ENCODE measurements at regions not wholly inside any gene's neighbourhood (a gene's known extent, or its start where the extent isn't known, plus 50 kb on each side); places are given as distances from the start of the nearest gene placed in this dataset.

GRCh38 chr18:57243624-57244179 is 96.8 kb downstream of the BOD1L2 start:
- TF ChIP-seq POLR2A (IDR thresholded peaks at IDR 0.05) = no peak
- TF ChIP-seq, protein P1, sequence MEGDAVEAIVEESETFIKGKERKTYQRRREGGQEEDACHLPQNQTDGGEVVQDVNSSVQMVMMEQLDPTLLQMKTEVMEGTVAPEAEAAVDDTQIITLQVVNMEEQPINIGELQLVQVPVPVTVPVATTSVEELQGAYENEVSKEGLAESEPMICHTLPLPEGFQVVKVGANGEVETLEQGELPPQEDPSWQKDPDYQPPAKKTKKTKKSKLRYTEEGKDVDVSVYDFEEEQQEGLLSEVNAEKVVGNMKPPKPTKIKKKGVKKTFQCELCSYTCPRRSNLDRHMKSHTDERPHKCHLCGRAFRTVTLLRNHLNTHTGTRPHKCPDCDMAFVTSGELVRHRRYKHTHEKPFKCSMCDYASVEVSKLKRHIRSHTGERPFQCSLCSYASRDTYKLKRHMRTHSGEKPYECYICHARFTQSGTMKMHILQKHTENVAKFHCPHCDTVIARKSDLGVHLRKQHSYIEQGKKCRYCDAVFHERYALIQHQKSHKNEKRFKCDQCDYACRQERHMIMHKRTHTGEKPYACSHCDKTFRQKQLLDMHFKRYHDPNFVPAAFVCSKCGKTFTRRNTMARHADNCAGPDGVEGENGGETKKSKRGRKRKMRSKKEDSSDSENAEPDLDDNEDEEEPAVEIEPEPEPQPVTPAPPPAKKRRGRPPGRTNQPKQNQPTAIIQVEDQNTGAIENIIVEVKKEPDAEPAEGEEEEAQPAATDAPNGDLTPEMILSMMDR (IDR thresholded peaks at IDR 0.05) = no peak
